ENCODE measurements at regions not wholly inside any gene's neighbourhood (a gene's known extent, or its start where the extent isn't known, plus 50 kb on each side); places are given as distances from the start of the nearest gene placed in this dataset.

- TF ChIP-seq CTCF (IDR thresholded peaks at IDR 0.05) (no peak), POLR2A (IDR thresholded peaks at IDR 0.05) (no peak)
These were observed 207.5 kb upstream of the PELI2 start for GRCh38 chr14:55910601-55911243.
